WTC11 (cell line): ENCODE measurements at regions not wholly inside any gene's neighbourhood (a gene's known extent, or its start where the extent isn't known, plus 50 kb on each side); places are given as distances from the start of the nearest gene placed in this dataset.

Source experiments
- ATAC-seq: fragments of 200-7000 bp; cut with Tn5 transposase; 2 replicates; pipeline ENCODE4 v1.10.0; 2021; ENCODE audit warnings: mild to moderate bottlenecking, moderate library complexity
- CTCF ChIA-PET: fragments of 300-600 bp; sonication (Branson Sonifier 250); formaldehyde crosslinking; loops from one replicate; lab custom pipeline; 2021; ENCODE audit warnings: antibody characterized with exemption; lab: Charles Lee
- POLR2A ChIA-PET: fragments of 350-600 bp; sonication (Branson Sonifier 250); formaldehyde crosslinking; loops from one replicate; lab custom pipeline; 2021; ENCODE audit warnings: antibody characterized with exemption; lab: Charles Lee
- DNase-seq: peaks from one replicate; pipeline ENCODE4 v3.0.0; 2021; ENCODE audit warnings: low spot score
- H3K27ac Mint-ChIP-seq: 2 replicates; pipeline ENCODE4 v1.8.0; 2021; ENCODE audit warnings: mixed read lengths
- H3K27me3 Mint-ChIP-seq: 2 replicates; pipeline ENCODE4 v1.8.0; 2021; ENCODE audit warnings: low read depth, mild to moderate bottlenecking, moderate library complexity, mixed read lengths
- H3K36me3 Mint-ChIP-seq: 2 replicates; pipeline ENCODE4 v1.8.0; 2021; ENCODE audit warnings: mixed read lengths
- H3K4me1 Mint-ChIP-seq: 2 replicates; pipeline ENCODE4 v1.8.0; 2022; ENCODE audit warnings: mixed read lengths
- H3K4me3 Mint-ChIP-seq: 2 replicates; pipeline ENCODE4 v1.8.0; 2021; ENCODE audit warnings: mild to moderate bottlenecking, moderate library complexity, mixed read lengths
- H3K9me3 Mint-ChIP-seq: 2 replicates; pipeline ENCODE4 v1.8.0; 2021; ENCODE audit warnings: mixed read lengths
- AFF4 ChIP-seq: sonication (generic); formaldehyde crosslinking; IDR thresholded peaks from 2 replicates; pipeline ENCODE4 v1.8.1; 2023; ENCODE audit warnings: mild to moderate bottlenecking, missing genetic modification reagents, borderline replicate concordance
- ATF6 ChIP-seq: sonication (generic); formaldehyde crosslinking; IDR thresholded peaks from 2 replicates; pipeline ENCODE4 v1.8.1; 2023; ENCODE audit warnings: mild to moderate bottlenecking, missing genetic modification reagents
- CDX4 ChIP-seq: fragments of 250-450 bp; sonication (Bioruptor Pico); IDR thresholded peaks from 2 replicates; pipeline ENCODE4 v1.9.0; 2021; ENCODE audit warnings: moderate library complexity, mild to moderate bottlenecking, inconsistent platforms, borderline replicate concordance
- CREM ChIP-seq: sonication (generic); formaldehyde crosslinking; IDR thresholded peaks from 2 replicates; pipeline ENCODE4 v1.8.1; 2022; ENCODE audit warnings: mild to moderate bottlenecking, missing genetic modification reagents, moderate library complexity
- CTCF ChIP-seq: fragments of 200-600 bp; IDR thresholded peaks from 2 replicates; pipeline ENCODE4 v1.8.0; 2022; ENCODE audit warnings: antibody characterized with exemption
- E2F4 ChIP-seq: sonication (generic); formaldehyde crosslinking; IDR thresholded peaks from 2 replicates; pipeline ENCODE4 v1.8.1; 2022; ENCODE audit warnings: low read depth, mild to moderate bottlenecking, moderate library complexity, missing genetic modification reagents, borderline replicate concordance
- ERG ChIP-seq: fragments of 250-450 bp; sonication (Bioruptor Pico); IDR thresholded peaks from 2 replicates; pipeline ENCODE4 v1.8.0; 2021; ENCODE audit warnings: mild to moderate bottlenecking
- HMGXB4 ChIP-seq: sonication (generic); formaldehyde crosslinking; IDR thresholded peaks from 2 replicates; pipeline ENCODE4 v1.8.1; 2023; ENCODE audit warnings: mild to moderate bottlenecking, moderate library complexity, missing genetic modification reagents
- JAZF1 ChIP-seq: fragments of 250-450 bp; sonication (Bioruptor Pico); IDR thresholded peaks from 2 replicates; pipeline ENCODE4 v1.9.0; 2021; ENCODE audit warnings: moderate library complexity, mild to moderate bottlenecking, inconsistent platforms
- JUN ChIP-seq: sonication (generic); formaldehyde crosslinking; IDR thresholded peaks from 2 replicates; pipeline ENCODE4 v1.8.0; 2023; ENCODE audit warnings: mild to moderate bottlenecking, missing genetic modification reagents
- NFE2L1 ChIP-seq: sonication (generic); formaldehyde crosslinking; IDR thresholded peaks from 2 replicates; pipeline ENCODE4 v1.8.1; 2023; ENCODE audit warnings: missing genetic modification reagents
- NFYB ChIP-seq: sonication (generic); formaldehyde crosslinking; conservative IDR thresholded peaks from 2 replicates; pipeline ENCODE4 v1.8.0; 2022; ENCODE audit warnings: low read depth, missing genetic modification reagents
- ZNF138 ChIP-seq: sonication (generic); formaldehyde crosslinking; conservative IDR thresholded peaks from 2 replicates; pipeline ENCODE4 v1.8.1; 2022; ENCODE audit warnings: mild to moderate bottlenecking, moderate library complexity, missing genetic modification reagents
- ZNF219 ChIP-seq: sonication (generic); formaldehyde crosslinking; IDR thresholded peaks from 2 replicates; pipeline ENCODE4 v1.8.0; 2023; ENCODE audit warnings: missing genetic modification reagents, mild to moderate bottlenecking, borderline replicate concordance
- ZNF416 ChIP-seq: fragments of 250-450 bp; sonication (Bioruptor Pico); IDR thresholded peaks from 2 replicates; pipeline ENCODE4 v1.9.0; 2021; ENCODE audit warnings: mild to moderate bottlenecking, inconsistent platforms
- ZNF532 ChIP-seq: fragments of 250-450 bp; sonication (Bioruptor Pico); IDR thresholded peaks from 2 replicates; pipeline ENCODE4 v1.9.0; 2021; ENCODE audit warnings: mild to moderate bottlenecking, borderline replicate concordance

- Mint-ChIP-seq H3K9me3 (no peaks in the 10 kb centered on the region; the same call in 1 of the 2 replicates), H3K27me3 (no peaks in the 10 kb centered on the region), H3K4me3 (no peak overlapping the region)
- CTCF ChIA-PET, result no interaction called here
- no peak for ATAC-seq
- TF ChIP-seq CTCF, result no peak
- TF ChIP-seq AFF4 (CRISPR knock-in tag), result no peak
- TF ChIP-seq ERG (CRISPR knock-in tag), result no peak
- no peak for TF ChIP-seq E2F4
- TF ChIP-seq ZNF416, result no peak
- TF ChIP-seq ZNF138 (CRISPR knock-in tag), result no peak
- no peak for TF ChIP-seq HMGXB4
- TF ChIP-seq CREM, result no peak
- no peak for TF ChIP-seq CDX4 (CRISPR knock-in tag)
- TF ChIP-seq, all 79 proteins: peak for 0
- POLR2A ChIA-PET, result no interaction called here
- Mint-ChIP-seq H3K36me3 (no peaks in the 10 kb centered on the region), H3K4me1 (no peaks in the 10 kb centered on the region), H3K27ac (no peak overlapping the region)
- DNase-seq, result no peak
Measured at GRCh38 chr6:139637766-139638165, 263.3 kb upstream of the CITED2 start.

- DNase-seq (no peak), ATAC-seq (no peak)
- H3K9me3 Mint-ChIP-seq, result no peaks in the 10 kb centered on the region; the same call in 1 of the 2 replicates
- no peak overlapping the region for H3K4me3 Mint-ChIP-seq
- POLR2A ChIA-PET, result no interaction called here
- H3K36me3 Mint-ChIP-seq, result no peaks in the 10 kb centered on the region
- no peak overlapping the region for H3K27ac Mint-ChIP-seq
- no peaks in the 10 kb centered on the region for H3K27me3 Mint-ChIP-seq
- no peaks in the 10 kb centered on the region for H3K4me1 Mint-ChIP-seq
- CTCF ChIA-PET, result no interaction called here
- TF ChIP-seq JAZF1 (no peak), ZNF416 (no peak), JUN (CRISPR knock-in tag) (no peak), NFE2L1 (CRISPR knock-in tag) (no peak), ERG (CRISPR knock-in tag) (no peak), ZNF219 (CRISPR knock-in tag) (no peak), NFYB (CRISPR knock-in tag) (no peak), ATF6 (CRISPR knock-in tag) (no peak), ZNF532 (CRISPR knock-in tag) (no peak)
Measured at GRCh38 chr6:139636391-139636790, 261.9 kb upstream of the CITED2 start.
